ENCODE measurements at regions not wholly inside any gene's neighbourhood (a gene's known extent, or its start where the extent isn't known, plus 50 kb on each side); places are given as distances from the start of the nearest gene placed in this dataset.
"Not testable (repeated sequence)": the region's sequence is repeated elsewhere in the genome, so short reads cannot be mapped to it uniquely, and the experiment has no call there.

GRCh38 chrY:9278842-9279241 lies 58.4 kb upstream of the TSPY4 start:
- H4K20me1 ChIP-seq (ENCODE audit: insufficient read depth, low read length); CTCF ChIA-PET (ENCODE audit: unreplicated experiment): not testable (repeated sequence)

More at GRCh38 chrY:9278842-9279241, 58.4 kb upstream of the TSPY4 start:
- H3K4me1 ChIP-seq (ENCODE audit: insufficient read depth, low read length, poor library complexity, severe bottlenecking); DNase-seq (ENCODE audit: low spot score); H3K9me3 ChIP-seq (ENCODE audit: low read length); BruUV-seq (replicated peaks); intact Hi-C loops (cut with micrococcal nuclease; ENCODE audit: unreplicated experiment); H2AFZ ChIP-seq (ENCODE audit: low read length); H3K36me3 ChIP-seq (ENCODE audit: insufficient read depth, low read length); H3K4me2 ChIP-seq (ENCODE audit: low read length); H3K4me3 ChIP-seq (ENCODE audit: low read depth, low read length, poor library complexity, severe bottlenecking); H3K79me2 ChIP-seq (ENCODE audit: insufficient read depth, low read depth, low read length); H3K9me2 ChIP-seq (ENCODE audit: insufficient read depth, low read length); H3K27ac ChIP-seq (ENCODE audit: low read depth, low read length, poor library complexity, severe bottlenecking); POLR2A ChIA-PET: not testable (repeated sequence)

All from OCI-LY7 (cell line).